ENCODE measurements at regions not wholly inside any gene's neighbourhood (a gene's known extent, or its start where the extent isn't known, plus 50 kb on each side); places are given as distances from the start of the nearest gene placed in this dataset.

DNA sequence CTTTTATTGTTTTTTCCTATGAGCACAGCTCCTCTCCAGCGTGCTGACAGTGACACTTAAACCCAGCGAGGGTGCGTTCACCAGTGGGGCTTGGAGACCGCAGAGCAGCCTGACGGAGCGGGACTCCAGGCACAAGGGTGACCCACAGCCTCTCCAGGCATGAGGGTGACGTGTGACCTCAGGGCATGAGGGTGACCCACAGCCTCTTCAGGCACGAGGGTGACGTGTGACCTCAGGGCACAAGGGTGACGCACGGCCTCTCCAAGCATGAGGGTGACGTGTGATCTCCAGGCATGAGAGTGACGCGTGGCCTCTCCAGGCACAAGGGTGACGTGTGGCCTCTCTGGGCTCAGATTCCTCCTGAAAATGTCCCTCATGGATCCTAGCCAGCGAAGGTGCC is 164.3 kb upstream of the TCERG1L start:
- no peak overlapping the region for H2AFZ ChIP-seq (ENCODE audit: low read depth, low read length)
- H3K4me3 ChIP-seq (replicated peaks in 1 of 3; ENCODE audit: insufficient read depth in 1 of 3, low read depth in 1 of 3, low read length in 3 of 3): no peak overlapping the region
- H3K9me1 ChIP-seq (replicated peaks; ENCODE audit: control insufficient read depth, extremely low read depth, insufficient read depth, low read length): no peaks in the 10 kb centered on the region
- no peaks in the 10 kb centered on the region for H3K27me3 ChIP-seq (ENCODE audit: control insufficient read depth in 2 of 2, insufficient read depth in 2 of 2, low read length in 2 of 2)
- no peak overlapping the region for H3K9ac ChIP-seq (replicated peaks; ENCODE audit: extremely low read depth, insufficient read depth, low read length)
- no peaks in the 10 kb centered on the region for H3K4me1 ChIP-seq (ENCODE audit: control insufficient read depth, extremely low read depth, insufficient read depth, low read length)
- no peak overlapping the region for H3K4me2 ChIP-seq (ENCODE audit: insufficient read depth, low read length)
- intact Hi-C loops (cut with micrococcal nuclease) (no loop called here), dilution Hi-C loops (cut with MboI; ENCODE audit: extremely low pct_ligation_motif_present, low sequenced_read_pairs) (no loop called here)
- CTCF ChIA-PET: no interaction called here
- no peaks in the 10 kb centered on the region for H3K79me2 ChIP-seq (ENCODE audit: control insufficient read depth, insufficient read depth, low read length)
- no peaks in the 10 kb centered on the region for H3K36me3 ChIP-seq (ENCODE audit: control insufficient read depth in 2 of 2, extremely low read depth in 1 of 2, insufficient read depth in 2 of 2, low read length in 2 of 2)
- peaks cover 8% of the 10 kb centered on the region for H3K9me3 ChIP-seq (replicated peaks; ENCODE audit: control insufficient read depth, insufficient read depth, low read length)
- no TSS peak for BruUV-seq (replicated peaks)
- TF ChIP-seq FOS (IDR thresholded peaks at IDR 0.05; ENCODE audit: borderline replicate concordance, insufficient read depth, low read length) (no peak), POLR2A (IDR thresholded peaks at IDR 0.05; ENCODE audit: low read depth, low read length) (no peak), POLR2AphosphoS5 (IDR thresholded peaks at IDR 0.05; ENCODE audit: insufficient read depth, low read depth, low read length) (no peak), MYC (IDR thresholded peaks at IDR 0.05; ENCODE audit: low read depth, low read length) (no peak)
- TF ChIP-seq, protein P1, sequence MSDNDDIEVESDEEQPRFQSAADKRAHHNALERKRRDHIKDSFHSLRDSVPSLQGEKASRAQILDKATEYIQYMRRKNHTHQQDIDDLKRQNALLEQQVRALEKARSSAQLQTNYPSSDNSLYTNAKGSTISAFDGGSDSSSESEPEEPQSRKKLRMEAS (IDR thresholded peaks at IDR 0.05; ENCODE audit: insufficient read depth, insufficient read length): no peak
- no peak overlapping the region for H3K27ac ChIP-seq (ENCODE audit: insufficient read depth, low read depth, low read length)
- no peaks in the 10 kb centered on the region for H4K20me1 ChIP-seq (replicated peaks; ENCODE audit: control insufficient read depth, extremely low read depth, insufficient read depth, low read length)
- DNase-seq (ENCODE audit: low read depth, low spot score): no peak
- POLR2A ChIA-PET: no interaction called here
- no peak for FAIRE-seq

DNA sequence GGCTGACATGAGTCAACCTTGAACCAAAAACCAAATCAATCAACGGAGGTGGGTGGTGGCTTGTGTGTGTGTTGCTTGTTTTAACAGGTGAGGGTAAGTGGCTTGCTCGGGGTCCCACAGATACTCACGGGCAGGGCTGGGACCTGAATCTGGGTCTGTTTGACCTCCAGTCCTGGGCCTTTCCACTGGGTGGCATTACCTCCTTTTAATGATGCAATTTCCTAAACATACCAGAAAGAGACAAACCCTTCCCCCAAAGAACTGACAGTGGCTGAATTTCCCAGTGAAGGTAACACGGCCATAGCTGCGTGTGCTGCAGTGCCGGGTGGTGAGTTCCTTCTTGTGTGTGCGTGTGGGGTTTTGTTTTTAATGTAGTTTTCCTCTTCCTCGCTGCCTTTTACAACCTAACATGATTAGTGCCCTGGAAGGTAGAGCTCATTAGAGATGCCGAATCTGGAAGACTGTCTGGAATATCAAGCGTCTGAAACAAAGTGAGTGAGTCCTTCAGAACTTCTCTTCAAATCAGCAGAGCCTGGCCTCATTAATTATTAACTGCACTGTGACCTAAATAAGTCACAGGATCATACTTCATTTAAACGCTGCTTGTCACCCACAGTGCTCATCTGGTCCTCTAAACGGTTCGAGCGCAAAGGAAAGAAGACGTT is 166.1 kb upstream of the TCERG1L start:
- no peaks in the 10 kb centered on the region for H3K79me2 ChIP-seq (ENCODE audit: control insufficient read depth, insufficient read depth, low read length)
- ChIA-PET CTCF (no interaction called here), POLR2A (no interaction called here)
- dilution Hi-C loops (cut with MboI; ENCODE audit: extremely low pct_ligation_motif_present, low sequenced_read_pairs) (no loop called here), intact Hi-C loops (cut with micrococcal nuclease) (no loop called here)
- TF ChIP-seq, protein P1 (IDR thresholded peaks at IDR 0.05; ENCODE audit: insufficient read depth, insufficient read length): no peak
- TF ChIP-seq, protein P2, sequence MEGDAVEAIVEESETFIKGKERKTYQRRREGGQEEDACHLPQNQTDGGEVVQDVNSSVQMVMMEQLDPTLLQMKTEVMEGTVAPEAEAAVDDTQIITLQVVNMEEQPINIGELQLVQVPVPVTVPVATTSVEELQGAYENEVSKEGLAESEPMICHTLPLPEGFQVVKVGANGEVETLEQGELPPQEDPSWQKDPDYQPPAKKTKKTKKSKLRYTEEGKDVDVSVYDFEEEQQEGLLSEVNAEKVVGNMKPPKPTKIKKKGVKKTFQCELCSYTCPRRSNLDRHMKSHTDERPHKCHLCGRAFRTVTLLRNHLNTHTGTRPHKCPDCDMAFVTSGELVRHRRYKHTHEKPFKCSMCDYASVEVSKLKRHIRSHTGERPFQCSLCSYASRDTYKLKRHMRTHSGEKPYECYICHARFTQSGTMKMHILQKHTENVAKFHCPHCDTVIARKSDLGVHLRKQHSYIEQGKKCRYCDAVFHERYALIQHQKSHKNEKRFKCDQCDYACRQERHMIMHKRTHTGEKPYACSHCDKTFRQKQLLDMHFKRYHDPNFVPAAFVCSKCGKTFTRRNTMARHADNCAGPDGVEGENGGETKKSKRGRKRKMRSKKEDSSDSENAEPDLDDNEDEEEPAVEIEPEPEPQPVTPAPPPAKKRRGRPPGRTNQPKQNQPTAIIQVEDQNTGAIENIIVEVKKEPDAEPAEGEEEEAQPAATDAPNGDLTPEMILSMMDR (IDR thresholded peaks at IDR 0.05; ENCODE audit: extremely low read depth in 1 of 2, insufficient read depth in 1 of 2, low read depth in 1 of 2, low read length in 2 of 2): no peak
- no peak for TF ChIP-seq GATA2 (IDR thresholded peaks at IDR 0.05; ENCODE audit: insufficient read depth, insufficient read length, low read depth, low read length)
- no peak for TF ChIP-seq MYC (IDR thresholded peaks at IDR 0.05; ENCODE audit: low read depth, low read length)
- TF ChIP-seq JUN (IDR thresholded peaks at IDR 0.05; ENCODE audit: borderline replicate concordance, insufficient read depth, insufficient read length, low read depth): no peak
- no peak for TF ChIP-seq POLR2A (IDR thresholded peaks at IDR 0.05; ENCODE audit: low read depth, low read length)
- no peak for TF ChIP-seq FOS (IDR thresholded peaks at IDR 0.05; ENCODE audit: borderline replicate concordance, insufficient read depth, low read length)
- no peak for TF ChIP-seq EZH2 (IDR thresholded peaks at IDR 0.05; ENCODE audit: borderline replicate concordance, low read depth, low read length, severe bottlenecking)
- no peak for TF ChIP-seq POLR2AphosphoS5 (IDR thresholded peaks at IDR 0.05; ENCODE audit: insufficient read depth, low read depth, low read length)
- no peak overlapping the region for H3K4me3 ChIP-seq (replicated peaks in 1 of 3; ENCODE audit: insufficient read depth in 1 of 3, low read depth in 1 of 3, low read length in 3 of 3)
- H3K36me3 ChIP-seq (ENCODE audit: control insufficient read depth in 2 of 2, extremely low read depth in 1 of 2, insufficient read depth in 2 of 2, low read length in 2 of 2): no peaks in the 10 kb centered on the region
- no peak overlapping the region for H2AFZ ChIP-seq (ENCODE audit: low read depth, low read length)
- no peaks in the 10 kb centered on the region for H3K9me1 ChIP-seq (replicated peaks; ENCODE audit: control insufficient read depth, extremely low read depth, insufficient read depth, low read length)
- DNase-seq (ENCODE audit: low read depth, low spot score): no peak
- H3K9me3 ChIP-seq (replicated peaks; ENCODE audit: control insufficient read depth, insufficient read depth, low read length): peaks cover 10% of the 10 kb centered on the region
- BruUV-seq (replicated peaks): no TSS peak
- no peaks in the 10 kb centered on the region for H3K4me1 ChIP-seq (ENCODE audit: control insufficient read depth, extremely low read depth, insufficient read depth, low read length)
- H3K9ac ChIP-seq (replicated peaks; ENCODE audit: extremely low read depth, insufficient read depth, low read length): no peak overlapping the region
- H4K20me1 ChIP-seq (replicated peaks; ENCODE audit: control insufficient read depth, extremely low read depth, insufficient read depth, low read length): no peaks in the 10 kb centered on the region
- H3K27ac ChIP-seq (ENCODE audit: insufficient read depth, low read depth, low read length): no peak overlapping the region
- no peak for FAIRE-seq
- H3K4me2 ChIP-seq (ENCODE audit: insufficient read depth, low read length): no peak overlapping the region
- H3K27me3 ChIP-seq (ENCODE audit: control insufficient read depth in 2 of 2, insufficient read depth in 2 of 2, low read length in 2 of 2): no peaks in the 10 kb centered on the region
